Fibroblast of mammary gland (primary cell): ENCODE measurements at regions not wholly inside any gene's neighbourhood (a gene's known extent, or its start where the extent isn't known, plus 50 kb on each side); places are given as distances from the start of the nearest gene placed in this dataset.

ENCODE experiments used
- DNase-seq: peaks from one replicate; pipeline ENCODE4 v3.0.0-alpha.2; 2010; ENCODE audit warnings: low read depth
- H3K4me3 ChIP-seq: 2 replicates; pipeline ENCODE4 v1.5.1; 2011; ENCODE audit warnings: low read depth, mild to moderate bottlenecking, low read length, moderate library complexity; ENCODE audit not compliant: control insufficient read depth
- TF ChIP-seq, protein P1 (sequence below): conservative IDR thresholded peaks from 2 replicates; pipeline ENCODE4 v1.5.1; 2011; ENCODE audit warnings: low read depth, low read length, inconsistent platforms; ENCODE audit not compliant: control insufficient read depth, insufficient read depth

DNA sequence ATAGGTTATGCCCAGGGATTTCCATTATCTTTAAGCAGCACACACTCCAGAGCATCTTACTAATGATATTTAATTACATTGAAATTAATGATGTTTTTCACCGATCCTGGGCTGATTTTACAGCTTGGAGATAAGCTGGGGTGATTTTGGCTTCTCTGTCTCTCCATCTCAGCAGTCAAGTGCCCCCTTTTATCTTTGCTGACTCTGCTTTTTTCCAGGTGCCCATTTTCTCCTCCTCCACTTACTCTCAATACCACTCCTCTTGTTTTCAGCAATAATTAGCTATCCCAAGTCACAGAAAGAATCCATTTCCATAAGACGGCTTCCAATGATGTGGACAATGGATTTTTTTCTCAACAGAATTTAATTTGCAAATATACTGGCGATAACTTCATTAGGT is 266.7 kb downstream of the GBA3 start:
- TF ChIP-seq, protein P1, sequence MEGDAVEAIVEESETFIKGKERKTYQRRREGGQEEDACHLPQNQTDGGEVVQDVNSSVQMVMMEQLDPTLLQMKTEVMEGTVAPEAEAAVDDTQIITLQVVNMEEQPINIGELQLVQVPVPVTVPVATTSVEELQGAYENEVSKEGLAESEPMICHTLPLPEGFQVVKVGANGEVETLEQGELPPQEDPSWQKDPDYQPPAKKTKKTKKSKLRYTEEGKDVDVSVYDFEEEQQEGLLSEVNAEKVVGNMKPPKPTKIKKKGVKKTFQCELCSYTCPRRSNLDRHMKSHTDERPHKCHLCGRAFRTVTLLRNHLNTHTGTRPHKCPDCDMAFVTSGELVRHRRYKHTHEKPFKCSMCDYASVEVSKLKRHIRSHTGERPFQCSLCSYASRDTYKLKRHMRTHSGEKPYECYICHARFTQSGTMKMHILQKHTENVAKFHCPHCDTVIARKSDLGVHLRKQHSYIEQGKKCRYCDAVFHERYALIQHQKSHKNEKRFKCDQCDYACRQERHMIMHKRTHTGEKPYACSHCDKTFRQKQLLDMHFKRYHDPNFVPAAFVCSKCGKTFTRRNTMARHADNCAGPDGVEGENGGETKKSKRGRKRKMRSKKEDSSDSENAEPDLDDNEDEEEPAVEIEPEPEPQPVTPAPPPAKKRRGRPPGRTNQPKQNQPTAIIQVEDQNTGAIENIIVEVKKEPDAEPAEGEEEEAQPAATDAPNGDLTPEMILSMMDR, result no peak
- H3K4me3 ChIP-seq, result no peak overlapping the region
- DNase-seq, result no peak

DNA sequence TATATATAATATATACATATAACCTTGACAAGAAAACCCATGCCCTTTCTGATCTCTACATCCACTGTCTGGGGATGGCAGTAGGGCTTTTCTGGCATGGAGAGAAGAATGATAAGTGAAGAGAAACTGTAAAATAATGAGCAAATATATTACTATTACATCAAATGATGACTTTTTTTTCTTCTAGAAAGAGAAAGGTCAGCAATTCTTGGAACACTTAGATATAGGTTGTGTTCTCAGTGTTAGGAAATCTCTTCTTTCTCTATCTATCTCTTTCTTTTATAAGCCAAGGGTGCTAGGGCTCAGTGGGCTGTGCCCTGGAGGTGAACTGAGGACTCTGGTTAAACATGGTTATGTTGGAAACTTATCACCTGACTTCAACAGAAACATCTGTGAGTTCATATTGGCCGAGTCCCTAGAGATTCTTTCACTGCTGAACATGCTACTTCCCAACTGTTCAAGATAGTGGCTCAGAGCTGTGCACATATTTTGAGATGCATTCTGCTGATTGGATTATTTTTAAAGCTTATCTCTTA is 265.1 kb downstream of the GBA3 start:
- H3K4me3 ChIP-seq, result no peak overlapping the region
- no peak for DNase-seq
- TF ChIP-seq, protein P1, result no peak

DNA sequence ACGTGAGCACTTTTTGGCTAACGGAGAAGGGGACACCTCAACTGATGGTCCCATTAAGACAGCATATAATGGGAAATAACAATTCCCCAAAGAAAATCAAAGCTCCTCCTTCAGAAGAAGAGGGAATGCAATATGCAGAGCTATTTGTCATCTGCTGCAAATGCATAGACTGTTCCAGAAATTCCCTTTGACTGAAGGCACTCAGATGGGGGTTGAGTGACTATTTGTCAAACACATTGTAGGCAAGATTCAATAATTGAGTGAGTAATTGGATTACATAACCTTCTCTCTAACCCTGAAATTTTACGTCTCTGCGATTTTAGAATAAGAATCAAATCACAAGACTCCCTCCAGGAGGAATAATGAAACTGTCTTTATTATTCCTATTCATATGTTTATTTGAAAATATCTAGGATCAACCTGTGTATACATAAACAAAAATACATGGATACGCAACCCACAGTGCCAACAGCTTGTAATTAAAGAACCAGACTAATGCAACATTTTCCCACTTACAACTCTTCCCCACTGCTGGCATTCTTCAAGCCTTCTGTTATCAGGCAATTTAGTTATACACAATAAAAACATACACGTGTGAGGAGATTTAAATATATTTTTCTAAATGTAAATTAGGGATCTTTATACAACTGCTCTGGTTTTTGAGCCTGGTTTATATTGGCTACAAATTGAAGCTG is 256.6 kb downstream of the GBA3 start:
- TF ChIP-seq, protein P1, result no peak
- DNase-seq, result no peak
- no peak overlapping the region for H3K4me3 ChIP-seq

DNA sequence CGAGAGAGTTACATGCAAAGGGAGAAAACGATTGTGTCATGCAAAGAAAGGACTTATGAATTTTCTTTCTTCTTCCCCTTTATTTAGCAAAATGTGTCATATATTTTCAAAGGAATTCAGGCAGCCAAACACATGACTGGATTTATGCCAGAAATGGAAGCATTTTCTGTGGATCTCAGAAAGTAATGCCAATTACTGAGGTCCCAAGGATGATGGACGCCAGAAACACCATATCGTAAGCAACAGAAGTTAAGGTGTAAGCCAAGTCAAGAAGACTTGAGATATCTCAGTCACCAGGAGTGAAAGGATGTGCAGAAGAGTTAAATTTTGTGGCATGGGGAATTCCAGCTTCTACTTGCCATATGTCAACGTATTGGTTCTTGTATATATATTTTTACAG is 255.1 kb downstream of the GBA3 start:
- TF ChIP-seq, protein P1, result no peak
- H3K4me3 ChIP-seq, result no peak overlapping the region
- no peak for DNase-seq

DNA sequence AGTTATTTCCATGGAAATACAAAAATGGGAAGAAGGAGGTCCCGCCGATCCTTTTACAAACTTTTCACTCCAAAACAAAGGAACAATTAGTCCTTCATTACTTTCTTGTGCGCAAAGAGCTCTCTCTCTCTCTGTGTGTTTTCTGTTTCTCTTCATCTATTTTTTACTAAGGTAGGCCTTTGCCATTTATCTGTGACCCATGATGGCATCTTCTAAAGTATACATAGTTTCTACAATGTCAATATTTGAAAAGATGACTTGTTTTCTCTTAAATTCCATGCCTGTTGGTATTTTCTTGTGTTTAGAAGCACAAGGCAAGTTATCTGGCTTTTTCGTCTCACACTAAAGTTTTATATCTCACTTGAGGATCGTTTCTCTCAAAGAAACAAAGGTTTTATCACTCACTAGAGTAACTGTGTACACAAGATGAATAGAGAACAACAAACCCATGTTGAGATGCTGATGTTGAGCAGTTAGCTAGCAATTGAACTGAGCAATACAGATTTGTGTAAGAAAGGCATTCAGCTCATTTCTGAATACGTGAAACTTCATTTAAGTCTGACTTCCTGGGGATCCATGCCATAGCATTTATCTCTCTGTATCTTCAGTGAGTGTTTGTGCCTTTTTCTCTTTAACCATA is 250.3 kb downstream of the GBA3 start:
- TF ChIP-seq, protein P1, result no peak
- no peak overlapping the region for H3K4me3 ChIP-seq
- no peak for DNase-seq

DNA sequence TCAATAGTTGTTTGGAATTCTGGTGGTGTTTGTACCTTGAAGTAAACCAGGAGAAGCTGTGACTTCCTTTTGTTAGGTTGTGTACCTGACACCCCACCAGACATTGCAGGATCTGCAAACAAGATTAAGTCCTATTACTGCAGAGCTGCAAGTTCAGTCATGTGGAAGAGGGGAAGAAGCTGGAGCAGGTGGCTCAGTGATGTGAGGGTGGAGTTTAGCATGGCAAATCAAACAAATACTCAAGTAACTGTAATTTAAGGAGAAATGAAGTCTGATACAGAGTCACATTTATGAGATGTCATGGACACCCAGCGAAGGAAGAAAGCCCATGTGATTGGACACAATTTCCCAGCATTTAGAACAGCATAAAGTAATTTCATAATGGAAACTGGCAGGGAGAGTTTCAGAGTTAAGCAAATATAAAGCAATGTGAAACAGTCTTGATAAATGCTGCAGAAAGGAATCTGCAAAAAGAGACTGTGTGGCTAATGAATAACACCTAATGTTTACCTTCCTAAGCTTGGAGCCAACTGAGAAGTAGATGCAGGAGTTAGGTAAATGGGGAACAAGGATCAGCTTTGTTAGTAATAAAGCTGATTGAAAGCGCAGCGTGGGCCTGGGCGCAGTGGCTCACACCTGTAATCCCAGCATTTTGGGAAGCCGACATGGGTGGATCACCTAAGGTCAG is 249.1 kb downstream of the GBA3 start:
- TF ChIP-seq, protein P1, result no peak
- no peak for DNase-seq
- no peak overlapping the region for H3K4me3 ChIP-seq
